GM13976 (cell line): ENCODE measurements at regions not wholly inside any gene's neighbourhood (a gene's known extent, or its start where the extent isn't known, plus 50 kb on each side); places are given as distances from the start of the nearest gene placed in this dataset.

Experiments used
- DNase-seq: peaks from one replicate; pipeline ENCODE4 v3.0.0; 2012; ENCODE audit warnings: low spot score
- in situ Hi-C: fragments of 300-500 bp; cut with MboI; formaldehyde crosslinking; loops from one replicate; pipeline ENCODE4 v1.12.0; 2022; ENCODE audit warnings: low sequenced_read_pairs, mixed read lengths, inconsistent platforms; ENCODE audit not compliant: unreplicated experiment
- TF ChIP-seq, protein P1 (sequence below): IDR thresholded peaks from 2 replicates; pipeline ENCODE4 v1.5.1; 2012; ENCODE audit warnings: borderline replicate concordance, mild to moderate bottlenecking; ENCODE audit not compliant: insufficient read depth; ENCODE audit errors: extremely low read depth, missing control alignments, control extremely low read depth

GRCh38 chr14:65238456-65238855 is 136.1 kb upstream of the MAX start:
- in situ Hi-C loops: loop anchor here (5.0 kb wide), 1 partner anchor 34 kb away; no protein-coding TSS in a partner anchor
- DNase-seq: no peak
- TF ChIP-seq, protein P1, sequence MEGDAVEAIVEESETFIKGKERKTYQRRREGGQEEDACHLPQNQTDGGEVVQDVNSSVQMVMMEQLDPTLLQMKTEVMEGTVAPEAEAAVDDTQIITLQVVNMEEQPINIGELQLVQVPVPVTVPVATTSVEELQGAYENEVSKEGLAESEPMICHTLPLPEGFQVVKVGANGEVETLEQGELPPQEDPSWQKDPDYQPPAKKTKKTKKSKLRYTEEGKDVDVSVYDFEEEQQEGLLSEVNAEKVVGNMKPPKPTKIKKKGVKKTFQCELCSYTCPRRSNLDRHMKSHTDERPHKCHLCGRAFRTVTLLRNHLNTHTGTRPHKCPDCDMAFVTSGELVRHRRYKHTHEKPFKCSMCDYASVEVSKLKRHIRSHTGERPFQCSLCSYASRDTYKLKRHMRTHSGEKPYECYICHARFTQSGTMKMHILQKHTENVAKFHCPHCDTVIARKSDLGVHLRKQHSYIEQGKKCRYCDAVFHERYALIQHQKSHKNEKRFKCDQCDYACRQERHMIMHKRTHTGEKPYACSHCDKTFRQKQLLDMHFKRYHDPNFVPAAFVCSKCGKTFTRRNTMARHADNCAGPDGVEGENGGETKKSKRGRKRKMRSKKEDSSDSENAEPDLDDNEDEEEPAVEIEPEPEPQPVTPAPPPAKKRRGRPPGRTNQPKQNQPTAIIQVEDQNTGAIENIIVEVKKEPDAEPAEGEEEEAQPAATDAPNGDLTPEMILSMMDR: no peak

DNA sequence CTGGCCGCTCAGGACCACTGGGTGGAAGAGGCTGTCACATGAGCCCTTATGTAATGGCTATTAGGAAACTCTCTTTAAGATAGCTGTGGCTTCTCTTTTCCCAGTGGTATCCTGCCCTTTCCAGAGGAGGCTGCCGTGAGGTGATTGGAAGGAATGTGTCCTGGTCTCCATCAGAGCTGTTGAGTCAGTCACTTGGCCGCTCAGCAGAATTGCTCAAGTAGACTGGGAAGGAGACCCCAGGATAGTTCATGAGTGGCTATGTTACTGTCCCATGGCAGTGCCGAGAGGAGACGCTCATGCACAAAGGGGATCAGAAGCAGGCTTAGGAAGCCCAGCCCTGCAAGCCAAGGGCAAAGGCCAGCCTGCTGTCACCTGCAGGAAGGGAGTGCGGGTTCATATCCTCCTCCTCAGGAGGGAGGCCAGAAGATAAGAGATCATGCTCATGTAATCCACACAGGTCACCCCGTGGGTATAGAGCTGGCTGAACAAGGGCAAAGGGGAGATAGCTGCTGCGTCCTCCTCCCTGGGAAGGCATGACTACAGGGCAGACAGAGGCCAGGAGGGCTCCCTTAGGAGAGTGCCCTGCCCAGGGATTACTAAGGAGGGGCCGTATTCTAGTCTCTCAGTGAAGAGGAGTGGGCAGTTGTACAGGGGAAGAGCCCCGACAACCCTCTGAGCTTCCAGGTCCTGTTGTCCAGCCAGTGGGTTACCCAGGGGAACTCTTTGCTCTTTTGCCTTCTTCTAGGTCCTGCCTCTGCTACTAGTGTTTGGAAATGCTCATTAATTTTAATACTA is 137.0 kb upstream of the MAX start:
- TF ChIP-seq, protein P1: no peak
- in situ Hi-C loops: loop anchor here (5.0 kb wide), 1 partner anchor 33 kb away; no protein-coding TSS in a partner anchor
- DNase-seq: no peak

DNA sequence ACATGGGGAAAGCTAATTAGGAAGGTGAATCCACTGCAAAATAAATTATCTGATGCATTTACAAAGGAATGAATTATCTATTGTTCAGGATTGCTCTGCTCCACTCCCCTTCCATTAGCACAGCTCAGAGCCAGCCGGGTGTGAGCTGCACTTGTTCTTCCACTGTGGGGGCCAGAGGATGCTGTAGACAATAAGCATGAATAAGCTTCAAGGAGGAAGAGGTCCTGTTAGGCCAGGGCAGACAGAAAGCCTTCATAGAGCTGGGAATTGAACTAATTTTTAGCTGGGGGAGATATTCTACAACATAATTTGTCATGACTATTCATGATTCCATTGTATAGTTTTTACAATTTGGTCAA is 137.6 kb upstream of the MAX start:
- in situ Hi-C loops: loop anchor here (5.0 kb wide), 1 partner anchor 32 kb away; no protein-coding TSS in a partner anchor
- DNase-seq: no peak
- TF ChIP-seq, protein P1: no peak

DNA sequence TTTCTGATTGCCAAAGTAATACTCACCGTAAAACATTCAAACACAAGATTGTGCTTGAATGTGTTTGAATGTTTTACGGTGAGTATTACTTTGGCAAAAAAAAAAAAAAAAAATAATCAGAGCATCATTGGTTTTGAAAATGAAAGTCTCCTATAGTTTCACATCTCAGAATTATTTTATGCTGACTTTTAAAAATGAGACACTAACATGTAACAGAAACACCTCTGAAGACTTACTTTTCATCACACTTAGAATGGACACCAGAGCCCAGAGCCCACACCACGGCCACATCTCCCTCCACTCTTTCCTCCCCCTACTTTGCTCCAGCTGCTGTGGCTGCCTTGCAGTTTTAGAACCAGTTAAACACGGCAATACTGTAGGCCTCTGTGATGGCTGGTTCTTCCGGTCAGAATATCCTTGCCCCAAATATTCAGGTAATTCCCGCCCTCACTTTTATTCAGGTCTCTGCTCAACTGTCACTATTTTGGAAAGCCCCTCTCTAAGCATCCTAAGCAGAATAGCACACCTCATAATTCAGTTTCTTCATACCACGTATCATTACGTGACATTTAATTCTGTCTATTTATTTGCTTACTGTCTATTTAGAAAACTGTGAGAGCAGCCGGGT is 138.9 kb upstream of the MAX start:
- DNase-seq: peak; percentile 24
- in situ Hi-C loops: no loop called here
- TF ChIP-seq, protein P1: no peak

GRCh38 chr14:65242732-65243134 is 140.4 kb upstream of the MAX start:
- TF ChIP-seq, protein P1: no peak
- DNase-seq: no peak
- in situ Hi-C loops: no loop called here

DNA sequence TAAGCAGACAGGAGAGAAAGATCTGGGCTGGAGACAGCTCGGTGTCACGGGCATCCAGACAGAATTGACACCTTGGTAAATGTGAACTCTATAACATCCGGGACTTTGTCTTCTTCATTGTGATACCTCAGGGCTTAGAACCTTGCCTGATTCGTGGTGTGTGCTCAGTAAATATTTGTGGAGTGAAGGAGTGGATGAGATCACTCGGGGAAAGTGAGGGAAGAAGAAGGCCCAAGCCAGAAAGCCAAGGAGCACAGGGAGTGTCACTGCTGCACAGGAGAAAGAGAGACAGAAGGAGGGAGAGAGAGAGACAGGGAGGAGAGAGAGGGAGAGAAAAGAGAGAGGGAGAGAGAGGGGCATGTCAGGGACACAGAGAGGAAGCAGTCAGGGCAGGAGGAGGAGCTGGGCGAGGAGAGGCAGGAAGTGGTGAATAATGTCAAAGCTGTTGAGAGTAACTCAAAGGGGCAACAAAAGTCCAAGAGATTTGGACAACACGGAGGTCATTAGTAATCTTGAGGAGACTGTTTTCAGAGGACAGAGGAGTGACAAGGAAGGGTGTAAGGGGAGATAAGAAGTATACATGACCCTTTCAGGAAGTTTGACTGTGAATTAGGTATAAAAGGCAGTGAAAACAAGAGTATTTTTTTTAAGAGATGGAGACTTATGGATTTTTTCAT is 141.6 kb upstream of the MAX start:
- in situ Hi-C loops: no loop called here
- TF ChIP-seq, protein P1: no peak
- DNase-seq: peak; percentile 41
